IMR-90 (cell line): ENCODE measurements at regions not wholly inside any gene's neighbourhood (a gene's known extent, or its start where the extent isn't known, plus 50 kb on each side); places are given as distances from the start of the nearest gene placed in this dataset.

Experiments
- ATAC-seq: fragments of 200-7000 bp; cut with Tn5 transposase; 2 replicates; pipeline ENCODE4 v1.9.1; 2020; ENCODE audit warnings: low read depth, mild to moderate bottlenecking, moderate library complexity
- BruUV-seq: library from RNA; stranded (reverse); fragments of 400-500 nt; replicated peaks from 2 replicates; lab custom pipeline; 2021; lab: Mats Ljungman, UMichigan
- CTCF ChIA-PET: fragments of 300-600 bp; formaldehyde crosslinking; extraction: SDS; loops from one replicate; lab custom pipeline; 2021; ENCODE audit warnings: antibody characterized with exemption; lab: Yijun Ruan, JAX
- POLR2A ChIA-PET: fragments of 300-600 bp; sonication (Branson Sonifier 250); formaldehyde crosslinking; loops from one replicate; lab custom pipeline; 2022; ENCODE audit warnings: antibody characterized with exemption; ENCODE audit not compliant: unreplicated experiment; lab: Charles Lee
- DNase-seq: peaks from one replicate; pipeline ENCODE4 v3.0.0; 2013
- H2AFZ ChIP-seq: replicated peaks from 2 replicates; pipeline ENCODE3; 2013; ENCODE audit warnings: low read length, mild to moderate bottlenecking; ENCODE audit not compliant: poor library complexity
- H2AK5ac ChIP-seq: 2 replicates; pipeline ENCODE4 v1.6.1; 2013; ENCODE audit warnings: low read depth, low read length, inconsistent platforms
- H2AK9ac ChIP-seq: replicated peaks from 2 replicates; pipeline ENCODE3; 2013; ENCODE audit warnings: mild to moderate bottlenecking, low read depth, low read length, moderate library complexity; ENCODE audit not compliant: poor library complexity
- H2BK120ac ChIP-seq: 2 replicates; pipeline ENCODE4 v1.6.1; 2013; ENCODE audit warnings: low read depth, low read length, inconsistent platforms
- H2BK15ac ChIP-seq: 3 replicates; pipeline ENCODE4 v1.6.1; 2013; ENCODE audit warnings: low read depth, low read length, inconsistent platforms
- H2BK20ac ChIP-seq: 2 replicates; pipeline ENCODE4 v1.6.1; 2013; ENCODE audit warnings: low read depth, mild to moderate bottlenecking, inconsistent platforms, low read length, moderate library complexity
- H2BK5ac ChIP-seq: 2 replicates; pipeline ENCODE4 v1.6.1; 2013; ENCODE audit warnings: mild to moderate bottlenecking, low read depth, low read length, inconsistent platforms; ENCODE audit not compliant: poor library complexity, severe bottlenecking
- H3K14ac ChIP-seq: replicated peaks from 2 replicates; pipeline ENCODE4 v1.6.1; 2013; ENCODE audit warnings: low read depth, low read length, inconsistent platforms
- H3K18ac ChIP-seq: 2 replicates; pipeline ENCODE4 v1.6.1; 2013; ENCODE audit warnings: low read depth, low read length, control low read depth
- H3K23ac ChIP-seq: 2 replicates; pipeline ENCODE4 v1.6.1; 2013; ENCODE audit warnings: low read depth, low read length, inconsistent platforms
- H3K27ac ChIP-seq: 2 replicates; pipeline ENCODE4 v1.5.1; 2013; ENCODE audit warnings: mild to moderate bottlenecking, control low read depth, low read length; ENCODE audit not compliant: insufficient read depth
- H3K27me3 ChIP-seq: 2 replicates; pipeline ENCODE4 v1.6.1; 2013; ENCODE audit warnings: low read length; ENCODE audit not compliant: control insufficient read depth, insufficient read depth
- H3K36me3 ChIP-seq: 2 replicates; pipeline ENCODE4 v1.6.1; 2013; ENCODE audit warnings: low read length, mixed read lengths; ENCODE audit not compliant: control insufficient read depth, insufficient read depth
- H3K4ac ChIP-seq: 2 replicates; pipeline ENCODE4 v1.6.1; 2013; ENCODE audit warnings: low read depth, low read length, inconsistent platforms
- H3K4me1 ChIP-seq: 2 replicates; pipeline ENCODE4 v1.6.1; 2013; ENCODE audit warnings: low read length, mixed read lengths; ENCODE audit not compliant: control insufficient read depth, insufficient read depth
- H3K4me2 ChIP-seq: 2 replicates; pipeline ENCODE4 v1.6.1; 2013; ENCODE audit warnings: low read depth, mild to moderate bottlenecking, control low read depth, low read length, moderate library complexity
- H3K4me3 ChIP-seq: 2 replicates; pipeline ENCODE4 v1.5.1; 2013; ENCODE audit warnings: low read depth, mild to moderate bottlenecking, control low read depth, low read length, moderate library complexity; ENCODE audit not compliant: insufficient read depth
- H3K56ac ChIP-seq: 2 replicates; pipeline ENCODE4 v1.6.1; 2013; ENCODE audit warnings: low read length, inconsistent platforms; ENCODE audit not compliant: insufficient read depth; ENCODE audit errors: extremely low read depth
- H3K79me1 ChIP-seq, 2 experiments: 2 replicates each; pipeline ENCODE4 v1.6.1; 2013; ENCODE audit warnings: low read length in 2 of 2, inconsistent platforms in 1 of 2, low read depth in 1 of 2
- H3K9ac ChIP-seq: 2 replicates; pipeline ENCODE4 v1.6.1; 2013; ENCODE audit warnings: low read depth, low read length, control low read depth
- H3K9me1 ChIP-seq: 2 replicates; pipeline ENCODE4 v1.6.1; 2013; ENCODE audit warnings: low read length, inconsistent platforms; ENCODE audit not compliant: insufficient read depth
- H3K9me3 ChIP-seq: 2 replicates; pipeline ENCODE4 v1.6.1; 2013; ENCODE audit warnings: low read length; ENCODE audit not compliant: control insufficient read depth, insufficient read depth
- H4K20me1 ChIP-seq: 2 replicates; pipeline ENCODE4 v1.6.1; 2013; ENCODE audit warnings: low read length, inconsistent platforms; ENCODE audit not compliant: insufficient read depth
- H4K5ac ChIP-seq: 2 replicates; pipeline ENCODE4 v1.6.1; 2013; ENCODE audit warnings: mild to moderate bottlenecking, low read depth, low read length, control low read depth
- H4K8ac ChIP-seq, 2 experiments: 2 replicates each; pipeline ENCODE4 v1.6.1; 2013; ENCODE audit warnings: low read depth in 2 of 2, low read length in 2 of 2, control low read depth in 1 of 2, inconsistent platforms in 1 of 2
- H4K91ac ChIP-seq: 2 replicates; pipeline ENCODE4 v1.6.1; 2013; ENCODE audit warnings: low read depth, low read length, inconsistent platforms; ENCODE audit not compliant: insufficient read depth
- BHLHE40 ChIP-seq: fragments of 150-350 bp; IDR thresholded peaks from 2 replicates; pipeline ENCODE4 v1.6.1; 2016; ENCODE audit warnings: mild to moderate bottlenecking, low read depth, low read length
- CEBPB ChIP-seq: IDR thresholded peaks from 2 replicates; pipeline ENCODE4 v1.6.1; 2012; ENCODE audit warnings: low read depth, low read length, improper control_type of control experiment
- CHD1 ChIP-seq: IDR thresholded peaks from 2 replicates; pipeline ENCODE4 v1.6.1; 2012; ENCODE audit warnings: low read depth, low read length, improper control_type of control experiment
- FOS ChIP-seq: fragments of 150-350 bp; IDR thresholded peaks from 2 replicates; pipeline ENCODE4 v1.6.1; 2016; ENCODE audit warnings: low read depth, low read length
- MAFK ChIP-seq: IDR thresholded peaks from 2 replicates; pipeline ENCODE4 v1.6.1; 2012; ENCODE audit warnings: low read depth, low read length, improper control_type of control experiment
- MAZ ChIP-seq: IDR thresholded peaks from 2 replicates; pipeline ENCODE4 v1.6.1; 2012; ENCODE audit warnings: low read depth, mild to moderate bottlenecking, low read length, improper control_type of control experiment, moderate library complexity, borderline replicate concordance
- MXI1 ChIP-seq: IDR thresholded peaks from 2 replicates; pipeline ENCODE4 v1.6.1; 2012; ENCODE audit warnings: low read depth, mild to moderate bottlenecking, low read length, moderate library complexity, borderline replicate concordance
- NFE2L2 ChIP-seq: fragments of 150-350 bp; IDR thresholded peaks from 2 replicates; pipeline ENCODE4 v1.6.1; 2016; ENCODE audit warnings: low read depth, mild to moderate bottlenecking, low read length
- POLR2A ChIP-seq: IDR thresholded peaks from 2 replicates; pipeline ENCODE4 v1.6.1; 2012; ENCODE audit warnings: mild to moderate bottlenecking, low read depth, low read length
- RAD21 ChIP-seq: IDR thresholded peaks from 2 replicates; pipeline ENCODE4 v1.6.1; 2012; ENCODE audit warnings: low read length, improper control_type of control experiment
- RCOR1 ChIP-seq: IDR thresholded peaks from 2 replicates; pipeline ENCODE4 v1.6.1; 2012; ENCODE audit warnings: mild to moderate bottlenecking, low read length, improper control_type of control experiment; ENCODE audit not compliant: insufficient replicate concordance
- RFX5 ChIP-seq: IDR thresholded peaks from 2 replicates; pipeline ENCODE4 v1.8.0; 2012; ENCODE audit warnings: low read depth, mild to moderate bottlenecking, low read length, moderate library complexity
- SMC3 ChIP-seq: fragments of 150-350 bp; IDR thresholded peaks from 2 replicates; pipeline ENCODE4 v1.6.1; 2016; ENCODE audit warnings: low read depth, mild to moderate bottlenecking, antibody characterized with exemption, low read length, moderate library complexity
- WGBS, 2 experiments: methylation state at CpG; one replicate each; pipeline versions ENCODE4 v1.1.5 to v1.1.7; 2013; ENCODE audit warnings: missing lambda C conversion rate in 2 of 2; ENCODE audit not compliant: insufficient read length in 1 of 2; ENCODE audit errors: extremely low coverage in 2 of 2; 5-methylcytosine and 5-hydroxymethylcytosine counted together
- dilution Hi-C: fragments of 300-500 bp; cut with HindIII; formaldehyde crosslinking; loops from one replicate; pipeline ENCODE4 v1.14.3; 2018; ENCODE audit warnings: low sequenced_read_pairs; ENCODE audit not compliant: unreplicated experiment
- in situ Hi-C: fragments of 300-500 bp; cut with MboI; formaldehyde crosslinking; loops from 3 replicates; pipeline ENCODE4 v1.14.3; 2019; ENCODE audit warnings: low sequenced_read_pairs, inconsistent platforms, mixed read lengths
- intact Hi-C: fragments of 100-400 bp; cut with micrococcal nuclease; formaldehyde crosslinking; loops from 2 replicates; pipeline ENCODE4 v1.10.0; 2022
- TF ChIP-seq, protein P1 (sequence below): fragments of 150-350 bp; IDR thresholded peaks from 2 replicates; pipeline ENCODE4 v1.6.1; 2017; ENCODE audit warnings: mild to moderate bottlenecking, antibody characterized with exemption, low read length, low read depth
- TF ChIP-seq, protein P2 (sequence below): fragments of 150-350 bp; IDR thresholded peaks from 2 replicates; pipeline ENCODE4 v1.6.1; 2016; ENCODE audit warnings: low read depth, mild to moderate bottlenecking, low read length, moderate library complexity, borderline replicate concordance
- TF ChIP-seq, protein P3 (sequence below): conservative IDR thresholded peaks from 2 replicates; pipeline ENCODE4 v1.5.1; 2012; ENCODE audit warnings: mild to moderate bottlenecking, low read depth, low read length, improper control_type of control experiment

DNA sequence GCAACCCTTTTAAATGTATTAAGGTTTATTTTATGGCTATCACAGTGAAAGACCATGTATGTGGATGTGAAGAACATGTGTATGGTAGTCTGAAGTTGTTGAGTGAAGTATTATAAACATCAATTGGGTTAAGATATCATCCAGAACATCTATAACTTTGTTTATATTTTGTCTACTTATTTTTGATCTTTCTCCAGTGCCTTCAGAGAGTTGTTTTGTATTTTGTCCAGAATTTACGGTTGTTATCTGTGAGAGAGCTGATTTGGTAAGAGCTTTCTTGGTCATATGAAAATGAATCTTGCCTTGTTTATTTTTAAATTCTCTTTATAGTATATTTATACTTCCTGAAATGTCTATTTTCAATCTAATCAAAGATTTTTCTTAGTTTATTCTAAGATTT is 573.7 kb upstream of the POU3F3 start:
- Histone ChIP-seq H2BK15ac (no peak overlapping the region), H3K27me3 (no peaks in the 10 kb centered on the region), H3K79me1 (no peaks in the 10 kb centered on the region), H3K23ac (no peak overlapping the region), H3K9me1 (no peaks in the 10 kb centered on the region), H3K9me3 (peaks cover 3% of the 10 kb centered on the region; the same call in 1 of the 2 replicates), H4K5ac (no peak overlapping the region), H3K36me3 (no peaks in the 10 kb centered on the region), H4K20me1 (no peaks in the 10 kb centered on the region), H2BK20ac (no peak overlapping the region), H2BK5ac (no peak overlapping the region), H3K56ac (no peak overlapping the region), H3K4me3 (no peak overlapping the region), H2BK120ac (no peak overlapping the region), H4K91ac (no peak overlapping the region), H3K27ac (no peak overlapping the region), H3K14ac (no peak overlapping the region), H2AK9ac (no peak overlapping the region), H2AK5ac (no peak overlapping the region), H3K4ac (no peak overlapping the region), H3K4me2 (no peak overlapping the region), H3K4me1 (no peaks in the 10 kb centered on the region), H2AFZ (no peak overlapping the region), H3K18ac (no peak overlapping the region), H4K8ac (no peak overlapping the region), H3K9ac (no peak overlapping the region)
- ChIA-PET CTCF (interaction anchor here (0.6 to 1.2 kb wide), 2 partner anchors 11 to 384 kb away, joined by 3 to 8 read pairs; no protein-coding TSS in a partner anchor), POLR2A (no interaction called here)
- WGBS, 2 experiments: no CpG with 5 or more reads among the region's 1 CpG
- intact Hi-C loops (no loop called here), in situ Hi-C loops (no loop called here), dilution Hi-C loops (no loop called here)
- BruUV-seq: no TSS peak
- no peak for DNase-seq
- no peak for ATAC-seq
- TF ChIP-seq MAFK: no peak
- TF ChIP-seq POLR2A: no peak
- no peak for TF ChIP-seq MAZ
- no peak for TF ChIP-seq MXI1
- TF ChIP-seq, protein P1, sequence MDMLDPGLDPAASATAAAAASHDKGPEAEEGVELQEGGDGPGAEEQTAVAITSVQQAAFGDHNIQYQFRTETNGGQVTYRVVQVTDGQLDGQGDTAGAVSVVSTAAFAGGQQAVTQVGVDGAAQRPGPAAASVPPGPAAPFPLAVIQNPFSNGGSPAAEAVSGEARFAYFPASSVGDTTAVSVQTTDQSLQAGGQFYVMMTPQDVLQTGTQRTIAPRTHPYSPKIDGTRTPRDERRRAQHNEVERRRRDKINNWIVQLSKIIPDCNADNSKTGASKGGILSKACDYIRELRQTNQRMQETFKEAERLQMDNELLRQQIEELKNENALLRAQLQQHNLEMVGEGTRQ: no peak
- no peak for TF ChIP-seq NFE2L2
- TF ChIP-seq BHLHE40: no peak
- TF ChIP-seq, protein P2, sequence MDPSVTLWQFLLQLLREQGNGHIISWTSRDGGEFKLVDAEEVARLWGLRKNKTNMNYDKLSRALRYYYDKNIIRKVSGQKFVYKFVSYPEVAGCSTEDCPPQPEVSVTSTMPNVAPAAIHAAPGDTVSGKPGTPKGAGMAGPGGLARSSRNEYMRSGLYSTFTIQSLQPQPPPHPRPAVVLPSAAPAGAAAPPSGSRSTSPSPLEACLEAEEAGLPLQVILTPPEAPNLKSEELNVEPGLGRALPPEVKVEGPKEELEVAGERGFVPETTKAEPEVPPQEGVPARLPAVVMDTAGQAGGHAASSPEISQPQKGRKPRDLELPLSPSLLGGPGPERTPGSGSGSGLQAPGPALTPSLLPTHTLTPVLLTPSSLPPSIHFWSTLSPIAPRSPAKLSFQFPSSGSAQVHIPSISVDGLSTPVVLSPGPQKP: no peak
- no peak for TF ChIP-seq FOS
- no peak for TF ChIP-seq CEBPB
- no peak for TF ChIP-seq SMC3
- TF ChIP-seq RCOR1: no peak
- TF ChIP-seq RFX5: no peak
- TF ChIP-seq, protein P3, sequence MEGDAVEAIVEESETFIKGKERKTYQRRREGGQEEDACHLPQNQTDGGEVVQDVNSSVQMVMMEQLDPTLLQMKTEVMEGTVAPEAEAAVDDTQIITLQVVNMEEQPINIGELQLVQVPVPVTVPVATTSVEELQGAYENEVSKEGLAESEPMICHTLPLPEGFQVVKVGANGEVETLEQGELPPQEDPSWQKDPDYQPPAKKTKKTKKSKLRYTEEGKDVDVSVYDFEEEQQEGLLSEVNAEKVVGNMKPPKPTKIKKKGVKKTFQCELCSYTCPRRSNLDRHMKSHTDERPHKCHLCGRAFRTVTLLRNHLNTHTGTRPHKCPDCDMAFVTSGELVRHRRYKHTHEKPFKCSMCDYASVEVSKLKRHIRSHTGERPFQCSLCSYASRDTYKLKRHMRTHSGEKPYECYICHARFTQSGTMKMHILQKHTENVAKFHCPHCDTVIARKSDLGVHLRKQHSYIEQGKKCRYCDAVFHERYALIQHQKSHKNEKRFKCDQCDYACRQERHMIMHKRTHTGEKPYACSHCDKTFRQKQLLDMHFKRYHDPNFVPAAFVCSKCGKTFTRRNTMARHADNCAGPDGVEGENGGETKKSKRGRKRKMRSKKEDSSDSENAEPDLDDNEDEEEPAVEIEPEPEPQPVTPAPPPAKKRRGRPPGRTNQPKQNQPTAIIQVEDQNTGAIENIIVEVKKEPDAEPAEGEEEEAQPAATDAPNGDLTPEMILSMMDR: no peak
- no peak for TF ChIP-seq CHD1
- no peak for TF ChIP-seq RAD21
